Left colon (tissue), 2 donors: ENCODE measurements at regions not wholly inside any gene's neighbourhood (a gene's known extent, or its start where the extent isn't known, plus 50 kb on each side); places are given as distances from the start of the nearest gene placed in this dataset.
"Not testable (repeated sequence)": the region's sequence is repeated elsewhere in the genome, so short reads cannot be mapped to it uniquely, and the experiment has no call there.

ENCODE experiments used
- ATAC-seq: fragments of 200-7000 bp; cut with Tn5 transposase; one replicate; pipeline ENCODE4 v1.9.1; 2020; ENCODE audit warnings: mild to moderate bottlenecking, moderate library complexity
- DNase-seq, 2 donors: peaks; one replicate each; pipeline ENCODE4 v3.0.0-alpha.2; 2020
- intact Hi-C, 2 donors: fragments of 100-400 bp; cut with DNase I in 1 of 2; cut with micrococcal nuclease in 1 of 2; formaldehyde crosslinking; loops; one replicate each; pipeline versions ENCODE4 v1.11.2 to v1.14.0; 2022; cut with DNase I, micrococcal nuclease
- donor health status: DM: no; HTN: no; CAD: no.
- donor health status: DM: yes; HTN: yes; CAD: no.

GRCh38 chr5:83817591-83817990, 96.9 kb upstream of the HAPLN1 start:
- ATAC-seq = no peak
- no peak for DNase-seq
- intact Hi-C loops = no loop called here

GRCh38 chr5:83815661-83816060, 95.0 kb upstream of the HAPLN1 start:
- intact Hi-C loops = no loop called here
- ATAC-seq (no peak), DNase-seq (no peak)

- intact Hi-C loops = no loop called here
- ATAC-seq = no peak
Measured at GRCh38 chr5:83810511-83810910, 89.9 kb upstream of the HAPLN1 start.

GRCh38 chr5:83802686-83803085, 82.0 kb upstream of the HAPLN1 start:
- intact Hi-C loops = no loop called here

More at GRCh38 chr5:83810511-83810910, 89.9 kb upstream of the HAPLN1 start:
- DNase-seq = no peak

GRCh38 chr5:83800201-83800600, 79.5 kb upstream of the HAPLN1 start:
- intact Hi-C loops = no loop called here
- ATAC-seq = no peak

More at GRCh38 chr5:83802686-83803085, 82.0 kb upstream of the HAPLN1 start:
- no peak for ATAC-seq
- no peak for DNase-seq

GRCh38 chr5:83799020-83799419, 78.4 kb upstream of the HAPLN1 start:
- intact Hi-C loops, ATAC-seq: not testable (repeated sequence)
- peak in 1 of 2 donors; percentile 18 for DNase-seq

More at GRCh38 chr5:83800201-83800600, 79.5 kb upstream of the HAPLN1 start:
- DNase-seq = no peak

GRCh38 chr5:83789371-83789770, 68.7 kb upstream of the HAPLN1 start:
- DNase-seq (no peak), ATAC-seq (no peak)
- intact Hi-C loops = no loop called here

- intact Hi-C loops = no loop called here
- ATAC-seq (no peak), DNase-seq (no peak)
Measured at GRCh38 chr5:83787631-83788030, 67.0 kb upstream of the HAPLN1 start.

- DNase-seq (no peak), ATAC-seq (no peak)
- intact Hi-C loops = no loop called here
Measured at GRCh38 chr5:83785176-83785668, 64.6 kb upstream of the HAPLN1 start.

GRCh38 chr5:83780699-83781350, 60.2 kb upstream of the HAPLN1 start:
- ATAC-seq (no peak), DNase-seq (no peak)
- intact Hi-C loops = no loop called here

GRCh38 chr5:83777856-83778255, 57.2 kb upstream of the HAPLN1 start:
- intact Hi-C loops = no loop called here
- ATAC-seq (no peak), DNase-seq (no peak)

- no peak for DNase-seq
- ATAC-seq = no peak
- intact Hi-C loops = no loop called here
Measured at GRCh38 chr5:83776437-83777031, 55.9 kb upstream of the HAPLN1 start.
